SK-N-SH treated with all-trans-retinoic acid at 6 μM for 48 hours (cell line): ENCODE measurements at regions not wholly inside any gene's neighbourhood (a gene's known extent, or its start where the extent isn't known, plus 50 kb on each side); places are given as distances from the start of the nearest gene placed in this dataset.
A peak's percentile ranks its signal among the peaks of the same experiment; 100 is the strongest.

Source experiments
- ATAC-seq: fragments of 200-7000 bp; cut with Tn5 transposase; 3 replicates; pipeline ENCODE4 v1.9.1; 2020; ENCODE audit warnings: mild to moderate bottlenecking, moderate library complexity
- ARNTL ChIP-seq: fragments of 450-650 bp; formaldehyde crosslinking; IDR thresholded peaks from 2 replicates; pipeline ENCODE4 v1.5.0; 2020; ENCODE audit warnings: low read depth, mild to moderate bottlenecking, moderate library complexity, borderline replicate concordance
- BACH2 ChIP-seq: fragments of 250-450 bp; sonication (Bioruptor Pico); IDR thresholded peaks from 2 replicates; pipeline ENCODE4 v1.9.0; 2021; ENCODE audit warnings: mild to moderate bottlenecking, borderline replicate concordance
- CSDC2 ChIP-seq: fragments of 250-450 bp; sonication (Bioruptor Pico); IDR thresholded peaks from 2 replicates; pipeline ENCODE4 v1.5.0; 2020; ENCODE audit warnings: mild to moderate bottlenecking, moderate library complexity
- ESRRG ChIP-seq: fragments of 250-450 bp; sonication (Bioruptor Pico); IDR thresholded peaks from 2 replicates; pipeline ENCODE4 v1.6.1; 2021; ENCODE audit warnings: mild to moderate bottlenecking
- GLIS3 ChIP-seq: fragments of 250-450 bp; sonication (Bioruptor Pico); IDR thresholded peaks from 2 replicates; pipeline ENCODE4 v1.5.0; 2020; ENCODE audit warnings: mild to moderate bottlenecking, moderate library complexity
- ISL1 ChIP-seq: fragments of 250-450 bp; sonication (Bioruptor Pico); IDR thresholded peaks from 2 replicates; pipeline ENCODE4 v2.1.2; 2022; ENCODE audit warnings: mild to moderate bottlenecking, moderate library complexity
- OSR1 ChIP-seq: fragments of 250-450 bp; sonication (Bioruptor Pico); IDR thresholded peaks from 2 replicates; pipeline ENCODE4 v1.8.0; 2022; ENCODE audit warnings: moderate library complexity, mild to moderate bottlenecking, inconsistent platforms
- PPARA ChIP-seq: fragments of 250-450 bp; sonication (Bioruptor Pico); IDR thresholded peaks from 2 replicates; pipeline ENCODE4 v1.5.0; 2020; ENCODE audit warnings: mild to moderate bottlenecking, borderline replicate concordance
- RARB ChIP-seq: fragments of 250-450 bp; sonication (Bioruptor Pico); IDR thresholded peaks from 2 replicates; pipeline ENCODE4 v1.8.0; 2021; ENCODE audit warnings: mild to moderate bottlenecking, moderate library complexity
- SNAI2 ChIP-seq: fragments of 250-450 bp; sonication (Bioruptor Pico); IDR thresholded peaks from 2 replicates; pipeline ENCODE4 v1.5.0; 2020; ENCODE audit warnings: mild to moderate bottlenecking, moderate library complexity
- TCF4 ChIP-seq: fragments of 250-450 bp; sonication (Bioruptor Pico); IDR thresholded peaks from 2 replicates; pipeline ENCODE4 v1.8.0; 2021; ENCODE audit warnings: mild to moderate bottlenecking, moderate library complexity, borderline replicate concordance
- TOX ChIP-seq: fragments of 250-450 bp; sonication (Bioruptor Pico); IDR thresholded peaks from 2 replicates; pipeline ENCODE4 v1.8.0; 2021; ENCODE audit warnings: mild to moderate bottlenecking, moderate library complexity, borderline replicate concordance
- ZC3H10 ChIP-seq: fragments of 250-450 bp; sonication (Bioruptor Pico); IDR thresholded peaks from 2 replicates; pipeline ENCODE4 v1.5.1; 2021; ENCODE audit warnings: mild to moderate bottlenecking, moderate library complexity
- ZFP3 ChIP-seq: fragments of 250-450 bp; sonication (Bioruptor Pico); IDR thresholded peaks from 2 replicates; pipeline ENCODE4 v1.5.0; 2020; ENCODE audit warnings: mild to moderate bottlenecking, moderate library complexity
- ZFP30 ChIP-seq: fragments of 450-650 bp; formaldehyde crosslinking; IDR thresholded peaks from 2 replicates; pipeline ENCODE4 v1.5.0; 2022; ENCODE audit warnings: mild to moderate bottlenecking, moderate library complexity
- ZNF565 ChIP-seq: fragments of 450-650 bp; formaldehyde crosslinking; conservative IDR thresholded peaks from 2 replicates; pipeline ENCODE4 v1.5.0; 2020; ENCODE audit warnings: low read depth, mild to moderate bottlenecking, moderate library complexity
- ZNF70 ChIP-seq: fragments of 450-650 bp; formaldehyde crosslinking; IDR thresholded peaks from 2 replicates; pipeline ENCODE4 v1.5.0; 2020; ENCODE audit warnings: mild to moderate bottlenecking, moderate library complexity
- ZNF8 ChIP-seq: fragments of 450-650 bp; formaldehyde crosslinking; IDR thresholded peaks from 2 replicates; pipeline ENCODE4 v1.5.0; 2020; ENCODE audit warnings: mild to moderate bottlenecking, moderate library complexity
- TF ChIP-seq, protein P1 (sequence below): fragments of 250-450 bp; sonication (Bioruptor Pico); IDR thresholded peaks from 2 replicates; pipeline ENCODE4 v1.8.0; 2020; ENCODE audit warnings: mild to moderate bottlenecking, moderate library complexity, borderline replicate concordance
- TF ChIP-seq, protein P2 (sequence below): fragments of 250-450 bp; sonication (Bioruptor Pico); IDR thresholded peaks from 2 replicates; pipeline ENCODE4 v1.5.1; 2021; ENCODE audit warnings: mild to moderate bottlenecking, moderate library complexity
- TF ChIP-seq, protein P3 (sequence below): fragments of 250-450 bp; sonication (Bioruptor Pico); IDR thresholded peaks from 2 replicates; pipeline ENCODE4 v1.5.0; 2020; ENCODE audit warnings: mild to moderate bottlenecking, moderate library complexity
- TF ChIP-seq, protein P4 (sequence below): fragments of 250-450 bp; sonication (Bioruptor Pico); IDR thresholded peaks from 2 replicates; pipeline ENCODE4 v1.8.0; 2021; ENCODE audit warnings: low read depth, mild to moderate bottlenecking, moderate library complexity, borderline replicate concordance
- TF ChIP-seq, protein P5 (sequence below): fragments of 250-450 bp; sonication (Bioruptor Pico); IDR thresholded peaks from 2 replicates; pipeline ENCODE4 v1.5.1; 2020; ENCODE audit warnings: low read depth, mild to moderate bottlenecking, moderate library complexity

DNA sequence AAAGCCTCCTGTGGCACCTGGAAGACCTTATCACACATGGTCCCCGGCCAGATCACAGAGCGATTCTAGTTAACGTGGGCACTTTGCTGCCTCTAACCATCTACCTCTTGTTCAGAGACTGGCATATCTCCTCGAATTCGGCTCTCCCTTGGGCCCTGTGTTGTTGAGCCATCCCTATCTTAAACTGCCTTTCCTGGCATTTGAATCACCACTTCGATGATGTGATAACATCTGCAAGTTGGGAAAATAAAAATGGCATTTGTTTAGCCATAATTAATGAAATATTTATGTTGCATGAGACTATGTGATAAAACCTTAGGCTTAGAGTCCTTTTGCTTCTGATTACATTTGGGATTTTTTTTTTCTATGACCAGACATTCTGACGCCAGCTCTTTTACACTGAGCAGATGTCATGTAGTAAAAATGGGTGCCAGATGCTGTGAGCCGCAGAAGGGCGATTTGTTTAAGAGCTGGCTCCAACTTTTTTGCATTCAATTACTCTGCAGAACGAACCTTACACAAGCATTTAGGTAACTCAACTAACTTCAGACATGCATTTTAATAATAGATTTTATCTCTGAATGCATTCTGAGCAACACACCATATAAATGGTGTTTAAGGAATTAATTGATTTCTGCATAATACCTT is 58.5 kb upstream of the PARVA start:
- TF ChIP-seq ARNTL (CRISPR knock-in tag): no peak
- peak; percentile 26; the same call in 1 of the 2 replicates for TF ChIP-seq ZNF70 (CRISPR knock-in tag)
- TF ChIP-seq CSDC2 (CRISPR knock-in tag): no peak
- TF ChIP-seq GLIS3 (CRISPR knock-in tag): no peak
- no peak for TF ChIP-seq BACH2
- TF ChIP-seq, protein P1, sequence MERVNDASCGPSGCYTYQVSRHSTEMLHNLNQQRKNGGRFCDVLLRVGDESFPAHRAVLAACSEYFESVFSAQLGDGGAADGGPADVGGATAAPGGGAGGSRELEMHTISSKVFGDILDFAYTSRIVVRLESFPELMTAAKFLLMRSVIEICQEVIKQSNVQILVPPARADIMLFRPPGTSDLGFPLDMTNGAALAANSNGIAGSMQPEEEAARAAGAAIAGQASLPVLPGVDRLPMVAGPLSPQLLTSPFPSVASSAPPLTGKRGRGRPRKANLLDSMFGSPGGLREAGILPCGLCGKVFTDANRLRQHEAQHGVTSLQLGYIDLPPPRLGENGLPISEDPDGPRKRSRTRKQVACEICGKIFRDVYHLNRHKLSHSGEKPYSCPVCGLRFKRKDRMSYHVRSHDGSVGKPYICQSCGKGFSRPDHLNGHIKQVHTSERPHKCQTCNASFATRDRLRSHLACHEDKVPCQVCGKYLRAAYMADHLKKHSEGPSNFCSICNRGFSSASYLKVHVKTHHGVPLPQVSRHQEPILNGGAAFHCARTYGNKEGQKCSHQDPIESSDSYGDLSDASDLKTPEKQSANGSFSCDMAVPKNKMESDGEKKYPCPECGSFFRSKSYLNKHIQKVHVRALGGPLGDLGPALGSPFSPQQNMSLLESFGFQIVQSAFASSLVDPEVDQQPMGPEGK (CRISPR knock-in tag): no peak
- TF ChIP-seq ZFP30 (CRISPR knock-in tag): no peak
- no peak for TF ChIP-seq SNAI2 (CRISPR knock-in tag)
- no peak for TF ChIP-seq TOX (CRISPR knock-in tag)
- no peak for TF ChIP-seq PPARA (CRISPR knock-in tag)
- TF ChIP-seq ZC3H10: no peak
- TF ChIP-seq, protein P2, sequence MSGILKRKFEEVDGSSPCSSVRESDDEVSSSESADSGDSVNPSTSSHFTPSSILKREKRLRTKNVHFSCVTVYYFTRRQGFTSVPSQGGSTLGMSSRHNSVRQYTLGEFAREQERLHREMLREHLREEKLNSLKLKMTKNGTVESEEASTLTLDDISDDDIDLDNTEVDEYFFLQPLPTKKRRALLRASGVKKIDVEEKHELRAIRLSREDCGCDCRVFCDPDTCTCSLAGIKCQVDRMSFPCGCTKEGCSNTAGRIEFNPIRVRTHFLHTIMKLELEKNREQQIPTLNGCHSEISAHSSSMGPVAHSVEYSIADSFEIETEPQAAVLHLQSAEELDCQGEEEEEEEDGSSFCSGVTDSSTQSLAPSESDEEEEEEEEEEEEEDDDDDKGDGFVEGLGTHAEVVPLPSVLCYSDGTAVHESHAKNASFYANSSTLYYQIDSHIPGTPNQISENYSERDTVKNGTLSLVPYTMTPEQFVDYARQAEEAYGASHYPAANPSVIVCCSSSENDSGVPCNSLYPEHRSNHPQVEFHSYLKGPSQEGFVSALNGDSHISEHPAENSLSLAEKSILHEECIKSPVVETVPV (CRISPR knock-in tag): no peak
- no peak for TF ChIP-seq ESRRG (CRISPR knock-in tag)
- no peak for TF ChIP-seq RARB (CRISPR knock-in tag)
- no peak for TF ChIP-seq ZNF565 (CRISPR knock-in tag)
- TF ChIP-seq ISL1 (CRISPR knock-in tag): peak; percentile 89
- peak; percentile 97 for TF ChIP-seq TCF4 (CRISPR knock-in tag)
- TF ChIP-seq, protein P3, sequence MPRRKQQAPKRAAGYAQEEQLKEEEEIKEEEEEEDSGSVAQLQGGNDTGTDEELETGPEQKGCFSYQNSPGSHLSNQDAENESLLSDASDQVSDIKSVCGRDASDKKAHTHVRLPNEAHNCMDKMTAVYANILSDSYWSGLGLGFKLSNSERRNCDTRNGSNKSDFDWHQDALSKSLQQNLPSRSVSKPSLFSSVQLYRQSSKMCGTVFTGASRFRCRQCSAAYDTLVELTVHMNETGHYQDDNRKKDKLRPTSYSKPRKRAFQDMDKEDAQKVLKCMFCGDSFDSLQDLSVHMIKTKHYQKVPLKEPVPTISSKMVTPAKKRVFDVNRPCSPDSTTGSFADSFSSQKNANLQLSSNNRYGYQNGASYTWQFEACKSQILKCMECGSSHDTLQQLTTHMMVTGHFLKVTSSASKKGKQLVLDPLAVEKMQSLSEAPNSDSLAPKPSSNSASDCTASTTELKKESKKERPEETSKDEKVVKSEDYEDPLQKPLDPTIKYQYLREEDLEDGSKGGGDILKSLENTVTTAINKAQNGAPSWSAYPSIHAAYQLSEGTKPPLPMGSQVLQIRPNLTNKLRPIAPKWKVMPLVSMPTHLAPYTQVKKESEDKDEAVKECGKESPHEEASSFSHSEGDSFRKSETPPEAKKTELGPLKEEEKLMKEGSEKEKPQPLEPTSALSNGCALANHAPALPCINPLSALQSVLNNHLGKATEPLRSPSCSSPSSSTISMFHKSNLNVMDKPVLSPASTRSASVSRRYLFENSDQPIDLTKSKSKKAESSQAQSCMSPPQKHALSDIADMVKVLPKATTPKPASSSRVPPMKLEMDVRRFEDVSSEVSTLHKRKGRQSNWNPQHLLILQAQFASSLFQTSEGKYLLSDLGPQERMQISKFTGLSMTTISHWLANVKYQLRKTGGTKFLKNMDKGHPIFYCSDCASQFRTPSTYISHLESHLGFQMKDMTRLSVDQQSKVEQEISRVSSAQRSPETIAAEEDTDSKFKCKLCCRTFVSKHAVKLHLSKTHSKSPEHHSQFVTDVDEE: peak; percentile 94
- no peak for TF ChIP-seq ZNF8 (CRISPR knock-in tag)
- TF ChIP-seq, protein P4, sequence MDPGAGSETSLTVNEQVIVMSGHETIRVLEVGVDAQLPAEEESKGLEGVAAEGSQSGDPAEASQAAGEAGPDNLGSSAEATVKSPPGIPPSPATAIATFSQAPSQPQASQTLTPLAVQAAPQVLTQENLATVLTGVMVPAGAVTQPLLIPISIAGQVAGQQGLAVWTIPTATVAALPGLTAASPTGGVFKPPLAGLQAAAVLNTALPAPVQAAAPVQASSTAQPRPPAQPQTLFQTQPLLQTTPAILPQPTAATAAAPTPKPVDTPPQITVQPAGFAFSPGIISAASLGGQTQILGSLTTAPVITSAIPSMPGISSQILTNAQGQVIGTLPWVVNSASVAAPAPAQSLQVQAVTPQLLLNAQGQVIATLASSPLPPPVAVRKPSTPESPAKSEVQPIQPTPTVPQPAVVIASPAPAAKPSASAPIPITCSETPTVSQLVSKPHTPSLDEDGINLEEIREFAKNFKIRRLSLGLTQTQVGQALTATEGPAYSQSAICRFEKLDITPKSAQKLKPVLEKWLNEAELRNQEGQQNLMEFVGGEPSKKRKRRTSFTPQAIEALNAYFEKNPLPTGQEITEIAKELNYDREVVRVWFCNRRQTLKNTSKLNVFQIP (CRISPR knock-in tag): 0 out of 2 replicates have a peak, but pooled peaks have one; percentile 51
- TF ChIP-seq OSR1 (CRISPR knock-in tag): no peak
- TF ChIP-seq, protein P5, sequence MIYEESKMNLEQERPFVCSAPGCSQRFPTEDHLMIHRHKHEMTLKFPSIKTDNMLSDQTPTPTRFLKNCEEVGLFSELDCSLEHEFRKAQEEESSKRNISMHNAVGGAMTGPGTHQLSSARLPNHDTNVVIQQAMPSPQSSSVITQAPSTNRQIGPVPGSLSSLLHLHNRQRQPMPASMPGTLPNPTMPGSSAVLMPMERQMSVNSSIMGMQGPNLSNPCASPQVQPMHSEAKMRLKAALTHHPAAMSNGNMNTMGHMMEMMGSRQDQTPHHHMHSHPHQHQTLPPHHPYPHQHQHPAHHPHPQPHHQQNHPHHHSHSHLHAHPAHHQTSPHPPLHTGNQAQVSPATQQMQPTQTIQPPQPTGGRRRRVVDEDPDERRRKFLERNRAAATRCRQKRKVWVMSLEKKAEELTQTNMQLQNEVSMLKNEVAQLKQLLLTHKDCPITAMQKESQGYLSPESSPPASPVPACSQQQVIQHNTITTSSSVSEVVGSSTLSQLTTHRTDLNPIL (CRISPR knock-in tag): no peak
- TF ChIP-seq ZFP3 (CRISPR knock-in tag): 0 out of 2 replicates have a peak, but pooled peaks have one; percentile 7
- ATAC-seq: peak; percentile 86

DNA sequence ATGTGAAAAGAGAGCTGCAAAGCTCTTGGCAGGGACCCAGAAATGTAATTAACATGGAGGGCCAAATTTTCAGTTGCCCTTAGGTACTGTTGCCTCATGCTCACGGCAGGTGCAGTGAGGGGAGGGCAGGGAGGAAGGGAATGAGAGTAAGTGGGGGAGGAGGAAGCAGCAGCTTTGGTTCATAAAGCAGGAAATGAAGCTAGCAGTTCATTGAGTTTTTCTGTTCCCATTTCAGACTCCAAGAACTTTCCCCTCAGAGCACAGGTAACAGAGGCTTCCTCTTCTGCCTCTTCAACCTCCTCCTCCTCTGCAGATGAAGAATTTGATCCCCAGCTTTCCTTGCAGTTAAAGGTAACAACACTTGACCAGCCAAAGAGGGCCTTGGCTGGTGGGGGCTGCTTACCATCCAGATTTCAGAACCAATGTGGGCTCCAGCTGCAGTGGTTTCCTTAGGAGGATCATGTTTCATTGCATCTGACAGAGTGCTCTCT is 57.9 kb upstream of the PARVA start:
- TF ChIP-seq, protein P4 (CRISPR knock-in tag): no peak
- TF ChIP-seq, protein P3: no peak
- TF ChIP-seq ZNF565 (CRISPR knock-in tag) (no peak), SNAI2 (CRISPR knock-in tag) (peak; percentile 96), BACH2 (no peak)
- ATAC-seq: peak; percentile 73
